Hematopoietic multipotent progenitor cell treated with erythropoietin and hydrocortisone succinate and interleukin-3 and kit ligand, for 17 days (in vitro differentiated cells): ENCODE measurements at regions not wholly inside any gene's neighbourhood (a gene's known extent, or its start where the extent isn't known, plus 50 kb on each side); places are given as distances from the start of the nearest gene placed in this dataset.

Experiments used
- DNase-seq: peaks from one replicate; pipeline ENCODE4 v3.0.0-alpha.2; 2015; ENCODE audit warnings: low spot score

DNA sequence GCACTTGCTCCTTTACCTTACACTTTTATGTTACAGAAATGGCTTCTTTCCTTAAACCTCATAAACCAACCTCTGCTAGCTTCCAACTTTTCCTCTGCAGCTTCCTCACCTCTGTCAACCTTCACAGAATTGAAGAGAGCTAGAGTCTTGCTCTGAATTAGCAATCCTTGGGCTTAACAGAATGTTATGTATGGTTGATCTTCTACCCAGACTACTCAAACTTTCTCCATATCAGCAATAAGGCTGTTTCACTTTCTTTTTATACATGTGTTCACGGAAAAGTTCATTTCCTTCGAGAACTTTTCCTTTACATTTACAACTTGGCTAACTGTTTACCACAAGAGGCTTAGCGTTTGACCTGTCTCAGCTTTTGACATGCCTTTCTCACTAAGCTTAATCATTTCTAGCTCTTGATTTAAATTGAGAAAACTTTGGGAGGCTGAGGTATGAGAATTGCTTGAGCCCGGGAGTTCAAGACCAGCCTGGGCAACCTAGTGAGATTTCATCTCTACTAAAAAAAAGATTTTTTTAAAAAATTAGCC lies 207.3 kb downstream of the BMP7 start:
- no peak for DNase-seq

DNA sequence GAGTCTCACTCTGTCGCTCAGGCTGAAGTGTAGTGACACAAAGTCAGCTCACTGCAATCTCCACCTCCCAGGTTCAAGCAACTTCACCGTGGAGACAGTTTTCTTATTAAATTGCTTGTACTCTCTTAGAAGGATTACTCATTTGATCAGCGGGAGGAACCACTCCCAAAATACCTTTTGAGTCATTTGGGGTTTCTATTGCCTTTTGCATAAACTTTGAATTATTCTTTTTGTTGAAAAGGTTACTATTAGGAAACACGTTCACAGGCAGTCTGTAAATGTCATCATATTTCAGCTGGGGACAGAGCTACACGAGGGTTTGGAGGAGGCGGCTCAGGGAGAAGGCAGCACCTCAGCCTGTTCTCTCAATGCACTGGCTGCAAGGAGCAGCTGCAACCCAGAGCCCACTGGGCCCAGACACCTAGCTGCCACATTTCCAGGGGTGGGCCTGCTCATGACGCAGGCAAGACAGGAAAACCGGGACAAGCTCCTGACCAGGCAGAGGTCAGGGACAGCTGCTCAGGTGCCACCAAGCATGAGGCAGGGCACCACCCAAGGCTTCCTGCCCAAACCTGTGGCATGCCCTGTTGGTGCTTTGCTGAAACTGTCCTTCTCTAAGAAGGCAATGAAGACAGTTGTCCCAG lies 205.9 kb downstream of the BMP7 start:
- no peak for DNase-seq

DNA sequence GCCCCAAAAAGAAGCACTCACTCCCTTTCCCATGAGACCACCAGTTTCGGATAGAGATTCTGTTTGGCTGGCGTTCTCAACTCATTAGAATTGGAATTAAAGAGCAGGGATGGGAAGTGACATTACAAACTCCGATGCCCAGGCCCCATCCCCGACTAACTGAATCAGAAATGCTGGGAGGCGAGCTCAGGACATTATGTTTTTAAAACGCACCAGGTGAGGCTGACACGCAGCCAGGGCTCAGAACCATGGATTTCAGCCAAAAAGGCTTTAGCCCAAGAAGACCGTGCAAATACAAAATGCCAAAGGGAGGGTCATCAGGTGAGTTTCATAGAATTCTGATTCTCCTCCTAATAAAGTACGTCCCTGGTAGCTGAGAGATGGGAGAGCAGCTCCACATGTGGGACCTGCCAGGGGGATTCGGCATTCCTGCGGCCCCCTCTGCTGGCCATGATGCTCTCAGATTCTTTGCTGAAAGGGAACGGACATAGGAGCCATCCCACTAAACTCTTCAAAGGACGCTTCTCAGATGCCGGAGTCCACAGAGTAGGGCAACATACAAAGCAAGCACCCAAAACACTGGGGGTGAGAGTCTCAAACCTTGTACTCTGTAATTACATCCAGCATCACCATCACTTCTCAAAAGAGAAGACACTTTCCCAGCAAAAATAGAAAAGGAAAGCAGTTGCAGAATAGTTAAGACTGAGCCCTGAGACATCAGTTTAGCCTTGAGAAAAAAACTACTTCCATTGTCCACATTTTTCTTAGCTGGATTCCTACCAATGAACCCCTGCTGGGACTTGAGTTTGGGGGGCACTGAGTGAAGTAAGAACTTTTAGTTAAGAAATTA lies 205.2 kb downstream of the BMP7 start:
- no peak for DNase-seq

DNA sequence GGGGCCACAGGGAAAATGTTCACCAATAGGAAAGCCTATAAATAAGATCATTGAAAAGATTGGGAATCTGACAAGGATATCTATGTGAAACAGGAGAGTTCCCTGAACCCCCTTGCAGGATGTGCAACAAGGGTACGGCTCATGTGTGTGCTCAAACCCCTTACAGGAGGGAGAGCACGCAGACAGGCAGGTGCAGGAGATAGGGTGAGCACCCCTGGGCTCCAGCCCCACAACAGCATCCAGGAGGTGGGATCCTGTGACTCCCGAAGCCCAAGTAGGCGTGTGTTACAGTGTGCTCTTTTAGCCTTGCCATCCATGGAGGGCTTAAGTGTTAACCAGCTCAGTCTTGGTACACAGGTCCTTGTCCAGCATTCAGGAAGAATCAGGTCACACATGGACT lies 204.2 kb downstream of the BMP7 start:
- DNase-seq = no peak

DNA sequence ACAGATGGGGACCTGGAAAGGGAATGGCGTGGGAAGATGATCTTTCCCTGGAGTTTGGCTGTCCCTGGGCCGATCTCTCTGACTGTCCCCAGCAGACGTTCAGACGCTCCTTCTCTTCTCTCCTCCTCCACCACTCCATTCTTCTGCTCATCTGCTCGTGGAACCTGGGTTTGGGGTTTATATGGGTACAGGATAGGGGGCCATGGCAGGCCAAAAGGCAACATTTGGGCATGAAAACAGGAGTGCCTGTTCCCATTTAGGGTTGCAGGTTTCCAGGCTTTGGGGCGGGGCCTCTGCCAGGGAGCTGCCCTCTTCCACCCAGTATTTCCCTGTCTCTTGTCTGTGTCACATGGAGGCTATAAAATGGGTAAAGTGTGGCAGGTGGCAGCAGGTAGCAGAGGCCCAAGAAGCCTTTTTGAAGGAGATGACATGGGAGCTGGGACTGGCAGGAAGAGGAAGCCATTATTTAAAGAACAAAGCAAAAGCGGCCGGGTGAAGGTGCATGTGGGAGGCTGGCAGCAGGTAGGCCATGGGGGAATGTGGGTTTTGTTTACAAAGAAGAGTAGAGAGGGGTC lies 203.7 kb downstream of the BMP7 start:
- DNase-seq = no peak

DNA sequence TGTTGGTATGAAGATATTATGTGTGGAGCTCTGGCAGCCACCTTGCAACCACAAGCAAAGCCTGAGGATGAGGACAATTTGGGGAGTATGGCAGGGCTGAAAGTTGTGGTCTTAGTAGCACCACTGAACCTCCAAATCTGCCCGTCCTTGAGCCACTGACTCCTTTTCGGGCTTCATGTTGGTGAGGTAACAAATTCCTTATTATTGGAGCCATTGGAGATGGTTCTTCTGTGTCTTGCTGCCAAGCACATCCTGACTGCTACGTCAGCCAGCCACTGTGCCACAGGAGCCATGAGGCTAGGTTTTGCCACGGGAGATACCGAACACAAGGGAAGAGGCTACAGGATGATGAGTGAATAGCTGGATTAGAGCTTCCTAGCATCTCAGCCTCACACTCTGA lies 201.6 kb downstream of the BMP7 start:
- DNase-seq = no peak

DNA sequence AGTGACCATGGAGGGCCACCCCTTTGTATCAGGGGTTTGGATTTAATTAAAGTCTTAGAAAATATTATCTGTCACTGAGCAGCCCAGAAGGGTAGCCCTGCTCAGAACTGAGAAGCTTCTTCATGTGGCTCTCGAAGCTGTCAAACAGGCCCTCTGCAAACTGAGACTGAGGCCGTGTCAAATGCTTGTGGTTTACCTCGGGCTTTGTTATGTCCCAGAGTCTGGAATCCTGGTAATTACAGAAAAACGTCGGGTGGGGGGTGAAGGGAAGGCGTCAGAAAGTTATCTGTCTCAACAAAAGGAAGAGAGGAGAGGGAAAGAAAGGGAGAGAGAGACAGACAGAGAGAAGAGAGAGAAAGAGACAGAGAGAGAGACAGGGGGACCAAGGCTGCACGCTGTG lies 200.8 kb downstream of the BMP7 start:
- DNase-seq = no peak

DNA sequence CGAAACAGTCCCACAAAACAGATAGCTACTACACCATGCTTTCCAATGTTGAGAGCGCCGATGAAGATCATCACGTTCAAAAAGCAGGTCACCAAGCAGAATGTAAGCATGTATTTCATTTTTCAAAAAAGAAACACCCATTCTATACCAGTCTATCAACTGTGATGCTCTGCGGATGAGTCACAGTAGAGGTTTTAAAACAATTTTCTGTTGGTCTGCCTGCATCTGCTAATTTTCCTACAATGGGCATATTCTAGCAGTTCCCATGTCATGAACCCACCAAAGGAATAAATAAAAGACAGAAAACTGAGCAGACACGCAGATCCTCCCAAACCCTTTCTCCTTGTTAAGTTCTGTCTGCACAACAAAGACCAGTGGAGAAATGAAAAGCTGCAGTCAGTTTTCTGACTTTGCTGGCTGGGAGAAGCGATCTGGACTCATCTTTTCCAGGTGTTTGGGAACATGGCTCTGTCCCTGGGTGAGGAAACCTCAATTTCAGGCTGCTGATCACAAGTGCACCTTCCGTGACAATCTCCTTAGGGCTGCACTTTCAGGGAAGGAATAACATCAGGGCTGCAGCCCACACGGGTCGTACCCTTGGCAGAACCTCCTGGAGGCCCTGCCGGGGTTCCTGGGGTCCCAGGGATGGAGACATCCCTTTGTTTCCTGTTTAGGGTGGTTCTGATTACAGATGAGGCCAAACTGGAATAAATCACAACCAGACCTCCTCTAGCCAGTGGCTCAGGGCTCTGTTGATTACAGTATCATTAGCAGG lies 200.1 kb downstream of the BMP7 start:
- DNase-seq = no peak

DNA sequence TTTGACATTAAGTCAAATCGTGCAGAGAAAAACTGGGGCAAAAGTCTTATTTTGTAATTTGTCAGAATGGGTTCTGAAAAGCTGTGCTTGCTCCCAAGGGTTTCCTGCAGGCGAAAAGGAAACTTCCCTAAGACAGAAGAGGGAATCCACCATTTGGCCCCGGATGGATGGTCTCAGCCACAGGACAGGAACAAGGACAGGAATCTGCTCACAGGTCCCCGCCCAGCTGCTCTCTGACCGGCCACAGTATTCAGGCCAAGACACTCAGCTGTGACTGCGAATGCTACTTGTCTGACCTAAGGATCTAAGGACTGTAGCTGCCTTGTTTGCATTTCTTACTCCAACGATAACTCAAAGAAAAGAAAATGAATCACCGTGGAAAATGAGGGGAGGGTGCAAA lies 197.0 kb downstream of the BMP7 start:
- no peak for DNase-seq

DNA sequence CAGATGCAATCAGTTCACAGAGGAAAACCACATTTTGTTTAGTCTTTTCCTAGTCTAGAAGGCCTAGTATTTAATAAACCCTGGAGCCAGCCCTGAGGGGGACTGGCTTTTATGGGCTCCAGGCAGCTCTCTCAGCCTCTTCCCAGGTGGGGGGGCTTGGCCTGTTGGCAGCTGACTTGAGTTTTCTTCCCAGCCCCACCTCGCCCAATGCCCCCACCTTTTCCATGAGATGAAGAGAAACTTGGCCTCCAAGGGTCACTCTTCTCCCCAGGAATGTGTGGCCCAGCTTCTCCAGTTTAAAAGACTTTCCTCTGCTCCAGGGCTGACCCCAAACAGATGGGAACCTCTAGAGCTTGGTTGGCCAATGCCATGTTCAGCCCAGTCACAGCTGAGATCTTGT lies 196.1 kb downstream of the BMP7 start:
- no peak for DNase-seq

DNA sequence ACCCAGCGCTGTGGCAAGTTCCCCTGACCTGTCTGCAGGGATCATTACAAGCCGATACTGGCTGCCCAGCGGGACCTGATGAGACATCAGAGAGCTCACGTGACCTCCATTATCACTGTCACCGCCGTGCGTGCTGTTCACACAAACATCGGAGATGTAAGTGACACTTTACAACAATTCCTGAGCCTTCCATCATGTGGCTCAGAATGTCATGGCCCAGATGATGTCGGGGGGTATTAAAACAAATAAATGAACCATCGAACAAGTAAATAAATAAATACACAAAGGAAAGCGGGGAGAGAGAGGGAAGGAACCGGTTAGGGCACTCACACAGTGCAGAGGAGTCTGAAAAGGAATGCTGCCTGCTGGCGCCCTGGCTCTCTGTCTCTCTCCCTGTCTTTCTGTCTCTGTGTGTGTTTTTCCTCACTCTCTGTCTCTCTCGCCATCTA lies 195.1 kb downstream of the BMP7 start:
- no peak for DNase-seq

DNA sequence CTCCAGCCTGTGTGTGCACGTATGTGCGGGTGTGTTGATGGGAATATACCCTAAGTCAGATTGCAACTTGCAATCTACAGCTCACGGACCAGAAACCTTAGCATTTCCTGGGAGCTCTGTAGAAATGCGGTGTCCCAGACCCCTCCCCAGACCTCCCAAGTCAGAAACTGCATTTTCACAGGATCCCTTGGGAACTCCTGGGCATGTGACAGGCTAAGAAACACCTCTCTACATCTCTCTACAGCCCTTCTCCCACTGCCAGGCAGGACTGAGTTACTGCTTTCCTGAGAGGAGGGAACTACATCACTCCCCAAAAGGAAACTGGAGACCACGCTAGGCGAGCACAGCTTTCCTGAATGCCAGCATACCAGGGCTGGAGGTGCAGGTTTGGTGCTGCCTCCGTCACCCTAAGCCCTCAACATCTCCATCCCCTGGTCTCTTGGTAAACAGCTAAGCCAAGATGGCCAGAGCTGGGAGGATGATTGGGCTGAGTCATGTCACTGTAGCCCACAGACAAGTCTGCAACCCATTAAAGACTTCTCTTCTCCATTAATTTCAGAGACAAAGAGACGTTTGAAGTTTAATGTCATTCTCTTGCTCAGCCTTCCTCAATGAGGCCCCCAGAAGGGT lies 194.4 kb downstream of the BMP7 start:
- no peak for DNase-seq

DNA sequence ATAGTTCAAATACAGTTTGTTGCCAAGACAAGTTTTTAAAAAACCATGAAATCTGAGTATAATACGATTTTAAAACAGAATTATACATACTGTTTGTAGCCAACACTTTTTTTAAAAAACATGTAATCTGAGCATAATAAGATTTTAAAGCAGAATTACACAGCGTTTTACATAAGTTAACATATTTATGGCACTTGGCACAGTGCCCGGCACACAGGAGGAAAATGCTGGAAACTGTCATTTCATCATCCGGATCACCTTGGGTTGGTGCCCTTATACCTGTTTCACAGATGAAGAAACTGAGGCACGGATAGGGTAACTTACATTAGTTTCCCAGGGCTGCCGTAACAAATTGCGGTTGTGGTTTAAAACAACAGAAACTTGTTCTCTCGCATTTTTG lies 193.0 kb downstream of the BMP7 start:
- DNase-seq = no peak

DNA sequence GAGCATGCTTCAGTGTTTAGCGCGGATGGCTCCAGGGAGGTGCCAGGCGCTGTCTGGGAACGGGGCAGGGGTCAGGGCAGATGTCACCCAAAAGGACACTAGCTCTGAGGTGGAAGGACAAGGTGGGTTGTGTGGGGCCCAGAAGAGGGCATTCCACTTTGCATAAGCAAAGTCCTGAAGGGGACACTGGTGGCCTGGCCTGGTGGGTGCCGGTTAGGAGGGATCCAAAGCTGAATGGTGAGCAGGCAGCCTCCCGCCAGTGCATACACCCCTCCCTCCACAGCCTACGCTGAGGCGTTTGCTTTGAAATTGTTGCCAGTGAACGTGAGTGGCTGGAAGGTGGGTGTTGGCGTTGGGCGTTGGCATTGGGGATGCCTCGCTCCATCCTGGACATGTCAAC lies 192.1 kb downstream of the BMP7 start:
- DNase-seq = no peak

DNA sequence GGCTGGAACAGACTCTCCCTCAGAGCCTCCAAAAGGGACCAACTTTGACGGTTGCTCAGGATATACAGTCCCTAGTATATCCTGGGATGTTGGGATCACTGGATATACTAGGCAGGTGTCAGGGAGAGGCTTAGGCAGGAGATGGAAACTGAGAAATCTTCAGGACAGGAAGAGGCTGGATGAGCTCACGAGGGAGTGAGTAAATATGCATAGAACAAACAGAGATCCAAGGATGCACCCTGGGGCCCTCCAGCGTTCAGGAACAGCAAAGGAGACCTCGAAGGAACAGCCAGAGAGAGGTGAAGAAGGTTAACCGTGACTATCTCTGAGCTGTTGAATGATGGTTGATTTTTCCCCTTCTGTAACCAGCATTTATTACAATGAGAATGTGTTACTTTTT lies 191.3 kb downstream of the BMP7 start:
- no peak for DNase-seq

DNA sequence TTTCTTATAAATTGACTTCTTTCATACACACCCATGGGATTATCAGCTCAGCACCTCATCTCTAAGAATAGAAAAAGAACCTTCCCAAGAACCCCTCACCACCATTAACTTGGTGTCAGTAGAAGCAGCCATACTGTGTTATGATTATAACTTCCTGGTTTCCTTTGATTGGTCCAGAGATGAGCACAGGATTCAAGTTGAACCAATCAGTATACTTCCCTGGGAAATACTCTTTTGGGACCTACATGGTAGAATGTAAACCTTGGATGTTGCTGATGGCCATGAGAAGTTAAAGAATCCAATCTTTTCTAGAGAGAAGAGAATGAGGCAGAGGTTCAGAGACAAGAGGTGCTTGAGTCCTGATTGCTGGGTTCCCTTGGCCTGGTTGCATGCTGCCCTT lies 190.8 kb downstream of the BMP7 start:
- DNase-seq = no peak

DNA sequence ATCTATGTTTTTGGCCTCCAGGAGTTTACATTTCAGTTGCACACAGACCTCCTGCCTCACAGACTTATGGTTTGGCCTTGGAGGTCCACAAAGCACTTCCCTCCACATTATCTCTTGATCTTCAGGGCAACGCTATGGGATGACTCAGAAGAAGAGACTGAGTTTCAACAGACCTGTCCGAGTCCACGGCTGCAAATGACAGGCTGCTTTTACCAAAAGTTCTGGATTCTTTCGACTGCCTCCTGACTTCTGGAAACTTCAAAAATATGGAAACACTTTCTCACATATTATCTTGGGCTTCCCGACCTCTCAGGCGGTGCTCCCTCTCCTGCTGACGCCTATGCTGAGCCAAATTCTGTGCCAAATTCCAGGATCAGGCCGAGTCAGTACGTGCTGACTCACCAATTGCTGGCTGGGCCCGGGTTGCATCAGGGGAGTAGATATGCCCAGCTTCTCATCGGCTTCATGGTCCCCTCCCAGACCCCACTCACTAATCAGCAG lies 190.2 kb downstream of the BMP7 start:
- DNase-seq = no peak

DNA sequence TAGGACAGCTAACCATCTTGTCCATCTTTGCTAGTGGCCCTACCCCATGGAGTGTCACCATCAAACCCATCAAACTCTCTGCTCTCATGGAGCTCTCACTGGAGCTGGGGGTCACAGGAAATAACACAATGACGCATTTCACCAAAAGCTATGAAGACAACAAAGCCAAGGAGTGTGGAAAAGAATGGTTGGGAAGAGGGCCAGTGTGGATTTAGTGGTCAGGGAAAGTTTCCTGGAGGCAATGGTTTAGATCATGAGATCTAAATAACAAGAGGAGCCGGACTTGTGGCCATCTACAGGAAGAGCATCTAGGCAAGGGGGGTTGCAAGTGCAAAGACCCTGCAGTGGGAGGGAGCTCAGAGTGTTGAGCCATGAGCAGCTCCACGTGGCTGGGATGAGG lies 189.5 kb downstream of the BMP7 start:
- DNase-seq = no peak

DNA sequence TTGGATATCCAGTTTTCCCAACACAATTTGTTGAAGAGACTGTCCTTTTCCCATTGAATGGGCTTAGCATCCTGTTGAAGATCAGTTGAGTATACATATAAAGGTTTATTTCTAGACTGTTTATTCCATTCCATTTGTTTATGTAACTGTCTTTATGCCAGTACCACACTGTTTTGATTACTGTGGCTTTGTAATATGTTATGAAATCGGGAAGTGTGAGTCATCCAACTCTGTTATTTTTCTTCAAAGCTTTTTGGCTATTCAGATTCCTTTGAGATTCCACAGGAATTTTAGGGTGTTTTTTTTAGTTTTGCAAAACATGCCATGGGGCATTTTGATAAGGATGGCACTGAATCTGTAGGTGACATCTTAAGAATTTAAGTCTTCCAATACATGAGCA lies 188.3 kb downstream of the BMP7 start:
- DNase-seq = no peak

DNA sequence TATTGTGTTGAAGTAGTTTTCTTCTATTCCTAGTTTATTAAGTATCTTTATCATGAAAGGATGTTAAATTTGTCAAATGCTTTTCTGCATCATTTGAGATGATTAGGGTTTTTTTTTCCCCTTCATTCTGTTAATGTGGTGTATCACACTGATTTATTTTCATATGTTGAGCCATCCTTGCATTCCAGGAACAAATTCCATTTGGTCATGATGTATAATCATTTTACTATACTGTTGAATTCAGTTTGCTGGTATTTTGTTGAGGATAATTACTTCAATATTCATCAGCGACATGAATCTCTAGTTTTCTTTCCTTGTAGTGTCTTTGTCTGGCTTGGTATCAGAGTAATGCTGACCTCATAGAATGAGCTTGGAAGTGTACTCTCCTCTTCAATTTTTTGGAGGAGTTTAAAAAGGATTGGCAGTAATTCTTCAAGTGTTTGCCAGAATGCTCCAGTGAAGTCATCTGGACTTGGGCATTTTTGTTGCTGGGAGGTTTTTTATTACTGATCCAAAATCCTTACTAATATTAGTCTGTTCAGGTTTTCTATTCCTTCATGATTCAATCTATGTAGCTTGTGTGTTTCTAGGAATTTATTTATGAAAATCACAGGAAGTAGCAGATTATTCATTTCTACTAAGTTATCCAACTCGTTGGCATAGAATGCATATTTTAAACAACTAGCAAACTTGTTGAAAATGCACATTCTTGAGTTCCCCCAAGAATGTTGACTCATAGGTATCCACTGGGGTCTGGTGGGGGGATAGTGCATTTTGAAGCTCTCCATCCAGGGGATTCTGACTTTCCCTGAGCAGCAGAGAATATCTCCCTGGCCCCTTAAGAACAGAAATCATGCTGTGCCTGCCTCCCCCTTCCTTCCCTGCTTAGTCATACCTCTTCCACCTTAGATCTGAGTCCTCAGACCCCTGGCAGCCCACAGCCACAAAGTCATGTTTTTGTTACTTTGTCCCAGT lies 187.1 kb downstream of the BMP7 start:
- no peak for DNase-seq
